ENCODE measurements at regions not wholly inside any gene's neighbourhood (a gene's known extent, or its start where the extent isn't known, plus 50 kb on each side); places are given as distances from the start of the nearest gene placed in this dataset.

DNA sequence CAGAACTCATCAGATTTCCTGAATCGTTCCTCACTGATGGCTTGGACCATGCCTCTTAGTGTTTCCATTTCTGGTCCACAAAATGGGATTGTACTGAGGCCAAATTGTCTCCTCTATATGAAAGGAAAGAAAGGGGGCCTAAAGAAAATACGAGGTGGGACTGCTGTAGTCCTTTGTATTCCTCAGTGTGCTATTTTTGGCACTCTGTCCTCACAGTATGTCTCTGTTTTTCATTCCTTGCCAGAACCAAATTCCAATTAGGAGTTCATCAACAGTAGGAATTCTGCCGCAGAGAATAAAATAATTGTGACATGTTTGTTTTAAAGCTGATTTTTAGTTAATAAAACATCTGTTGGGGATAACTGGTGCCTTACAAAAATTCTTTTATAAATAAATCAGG lies 515.7 kb downstream of the SMARCA1 start:
- TF ChIP-seq CTCF (IDR thresholded peaks at IDR 0.05) (no peak), POLR2AphosphoS5 (IDR thresholded peaks at IDR 0.05) (no peak)

All from sigmoid colon (tissue), 4 donors.